ENCODE measurements at regions not wholly inside any gene's neighbourhood (a gene's known extent, or its start where the extent isn't known, plus 50 kb on each side); places are given as distances from the start of the nearest gene placed in this dataset.

DNA sequence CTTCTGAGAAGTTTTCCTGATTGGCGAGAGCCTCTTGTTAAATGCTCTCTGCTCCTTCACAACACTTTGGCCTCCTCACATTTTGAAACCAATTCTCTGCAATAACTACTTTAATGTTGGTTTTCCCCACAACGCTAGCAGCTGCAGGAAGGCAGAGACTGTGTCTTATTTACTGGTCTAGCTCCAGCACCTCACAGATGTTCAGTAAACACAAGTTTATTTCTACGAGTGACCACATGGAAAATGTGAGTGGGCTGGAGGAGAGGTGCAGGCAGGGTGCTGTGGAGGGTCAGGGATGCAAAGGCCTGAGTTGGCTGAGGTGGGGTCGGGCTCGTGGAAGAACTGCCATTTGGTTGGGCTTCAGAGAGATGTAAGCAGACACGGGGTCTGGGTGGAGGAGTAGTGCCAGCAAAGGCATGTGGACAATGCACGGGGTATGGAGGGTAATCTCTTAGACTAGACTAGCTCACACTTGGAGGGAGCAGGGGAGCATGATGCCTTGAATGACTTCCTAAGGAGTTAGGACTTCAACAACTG lies 117.4 kb upstream of the RTL1 start:
- intact Hi-C loops (cut with DNase I): no loop called here

DNA sequence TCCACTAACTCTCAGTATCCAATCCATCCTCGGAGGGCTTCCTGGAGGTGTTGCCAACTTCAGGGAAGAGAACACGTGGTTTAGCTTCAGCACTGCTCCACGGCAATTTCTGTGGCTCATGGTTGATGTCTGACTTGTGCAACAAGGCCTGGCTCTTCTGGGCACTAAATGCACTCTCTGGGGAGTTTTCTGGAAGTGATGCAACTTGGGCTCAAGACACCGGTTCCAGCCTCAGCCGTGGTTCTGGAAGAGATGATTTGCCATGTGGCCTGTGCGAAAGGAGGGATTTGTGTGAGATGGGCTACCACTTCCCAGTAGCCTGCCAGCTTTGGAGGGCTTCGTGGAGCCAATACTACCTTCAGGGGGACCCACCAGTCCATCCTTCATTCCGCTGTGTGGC lies 118.6 kb upstream of the RTL1 start:
- intact Hi-C loops (cut with DNase I): no loop called here
- Histone ChIP-seq H3K9me3 (no peaks in the 10 kb centered on the region), H3K4me3 (no peak overlapping the region), H3K27me3 (no peaks in the 10 kb centered on the region), H3K4me1 (no peaks in the 10 kb centered on the region), H3K36me3 (no peaks in the 10 kb centered on the region), H3K27ac (no peak overlapping the region)
- DNase-seq (peak; percentile 18), ATAC-seq (no peak)
- TF ChIP-seq, protein P1, sequence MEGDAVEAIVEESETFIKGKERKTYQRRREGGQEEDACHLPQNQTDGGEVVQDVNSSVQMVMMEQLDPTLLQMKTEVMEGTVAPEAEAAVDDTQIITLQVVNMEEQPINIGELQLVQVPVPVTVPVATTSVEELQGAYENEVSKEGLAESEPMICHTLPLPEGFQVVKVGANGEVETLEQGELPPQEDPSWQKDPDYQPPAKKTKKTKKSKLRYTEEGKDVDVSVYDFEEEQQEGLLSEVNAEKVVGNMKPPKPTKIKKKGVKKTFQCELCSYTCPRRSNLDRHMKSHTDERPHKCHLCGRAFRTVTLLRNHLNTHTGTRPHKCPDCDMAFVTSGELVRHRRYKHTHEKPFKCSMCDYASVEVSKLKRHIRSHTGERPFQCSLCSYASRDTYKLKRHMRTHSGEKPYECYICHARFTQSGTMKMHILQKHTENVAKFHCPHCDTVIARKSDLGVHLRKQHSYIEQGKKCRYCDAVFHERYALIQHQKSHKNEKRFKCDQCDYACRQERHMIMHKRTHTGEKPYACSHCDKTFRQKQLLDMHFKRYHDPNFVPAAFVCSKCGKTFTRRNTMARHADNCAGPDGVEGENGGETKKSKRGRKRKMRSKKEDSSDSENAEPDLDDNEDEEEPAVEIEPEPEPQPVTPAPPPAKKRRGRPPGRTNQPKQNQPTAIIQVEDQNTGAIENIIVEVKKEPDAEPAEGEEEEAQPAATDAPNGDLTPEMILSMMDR (IDR thresholded peaks at IDR 0.05): no peak

More for the DNA sequence above, 117.4 kb upstream of the RTL1 start:
- H3K27me3 ChIP-seq: no peaks in the 10 kb centered on the region
- TF ChIP-seq, protein P1 (IDR thresholded peaks at IDR 0.05): no peak
- no peaks in the 10 kb centered on the region for H3K4me1 ChIP-seq
- DNase-seq (peak; percentile 18), ATAC-seq (no peak)
- no peak overlapping the region for H3K4me3 ChIP-seq
- no peak overlapping the region for H3K27ac ChIP-seq
- H3K9me3 ChIP-seq: no peaks in the 10 kb centered on the region
- H3K36me3 ChIP-seq: no peaks in the 10 kb centered on the region

DNA sequence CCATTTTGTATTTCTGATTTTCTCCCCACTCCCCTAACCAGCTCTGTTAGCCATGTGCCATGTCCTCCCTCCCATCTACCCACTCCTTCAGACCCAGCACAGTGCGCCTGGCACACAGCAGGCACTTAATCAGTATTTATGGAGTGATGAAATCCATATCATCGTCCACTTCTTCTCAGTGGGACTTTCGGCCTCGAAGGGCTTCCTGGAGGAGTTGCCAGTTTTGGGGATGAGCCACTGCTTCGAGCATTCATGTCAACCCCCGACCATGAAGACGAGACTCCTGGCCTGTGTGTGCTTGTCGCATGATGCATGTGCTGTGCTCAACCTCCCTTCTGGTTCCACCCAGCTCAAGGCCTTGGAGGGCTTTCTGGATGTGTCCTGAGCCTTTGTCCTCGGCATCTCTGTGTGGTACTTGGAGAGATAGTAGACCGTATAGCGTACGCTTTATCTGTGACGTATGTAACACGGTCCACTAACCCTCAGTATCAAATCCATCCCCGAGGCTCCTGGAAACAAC lies 119.5 kb upstream of the RTL1 start:
- H3K27ac ChIP-seq: no peak overlapping the region
- no peaks in the 10 kb centered on the region for H3K27me3 ChIP-seq
- no peaks in the 10 kb centered on the region for H3K9me3 ChIP-seq
- H3K4me1 ChIP-seq: no peaks in the 10 kb centered on the region
- no peaks in the 10 kb centered on the region for H3K36me3 ChIP-seq
- DNase-seq (peak; percentile 21), ATAC-seq (no peak)
- intact Hi-C loops (cut with DNase I): no loop called here
- H3K4me3 ChIP-seq: no peak overlapping the region
- TF ChIP-seq, protein P1 (IDR thresholded peaks at IDR 0.05): no peak

DNA sequence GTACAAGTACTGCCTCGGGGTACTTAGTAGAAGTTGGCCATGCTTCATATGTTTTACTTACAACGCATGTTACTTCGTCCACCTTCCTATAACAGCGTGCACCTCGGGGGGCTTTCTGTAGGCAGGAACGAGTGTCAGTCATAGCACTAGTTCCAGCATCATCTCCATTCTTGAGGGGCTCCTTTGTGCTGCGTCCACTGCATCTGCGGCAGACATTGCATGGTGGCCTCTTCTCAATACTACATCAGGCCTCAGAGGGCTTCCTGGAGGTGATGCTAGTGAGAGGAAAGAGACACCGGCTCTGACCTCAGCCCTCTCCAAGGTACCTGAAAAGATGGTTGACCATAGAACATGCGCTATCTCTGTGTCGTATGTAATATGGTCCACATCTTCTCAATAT lies 121.2 kb upstream of the RTL1 start:
- TF ChIP-seq, protein P1 (IDR thresholded peaks at IDR 0.05): no peak
- Histone ChIP-seq H3K27me3 (no peaks in the 10 kb centered on the region), H3K27ac (no peak overlapping the region), H3K36me3 (no peaks in the 10 kb centered on the region), H3K4me3 (no peak overlapping the region), H3K9me3 (no peaks in the 10 kb centered on the region), H3K4me1 (no peaks in the 10 kb centered on the region)
- DNase-seq (peak; percentile 15), ATAC-seq (no peak)
- intact Hi-C loops (cut with DNase I): no loop called here

DNA sequence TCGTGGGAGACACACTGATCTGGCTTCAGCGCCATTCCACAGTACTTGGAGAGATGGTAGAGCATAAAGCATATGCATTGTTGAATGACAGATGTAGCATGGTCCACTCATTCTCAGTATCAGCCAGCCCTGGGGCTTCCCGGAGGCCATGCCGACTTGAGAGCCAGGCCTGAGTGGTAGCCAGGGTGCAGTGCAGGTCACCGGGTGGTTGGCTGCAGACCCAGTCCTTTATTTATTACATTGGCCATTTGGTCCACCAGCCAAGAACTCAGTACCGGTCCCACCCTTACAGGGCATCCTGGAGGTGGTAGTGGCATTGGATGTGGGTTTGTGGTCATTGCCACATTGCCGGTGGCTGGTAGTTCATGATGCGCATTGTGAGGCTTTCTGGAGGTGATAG lies 121.6 kb upstream of the RTL1 start:
- no peaks in the 10 kb centered on the region for H3K27me3 ChIP-seq
- H3K9me3 ChIP-seq: no peaks in the 10 kb centered on the region
- DNase-seq (peak; percentile 29), ATAC-seq (no peak)
- H3K4me3 ChIP-seq: no peak overlapping the region
- H3K4me1 ChIP-seq: no peaks in the 10 kb centered on the region
- intact Hi-C loops (cut with DNase I): no loop called here
- H3K36me3 ChIP-seq: no peaks in the 10 kb centered on the region
- TF ChIP-seq, protein P1 (IDR thresholded peaks at IDR 0.05): no peak
- no peak overlapping the region for H3K27ac ChIP-seq

DNA sequence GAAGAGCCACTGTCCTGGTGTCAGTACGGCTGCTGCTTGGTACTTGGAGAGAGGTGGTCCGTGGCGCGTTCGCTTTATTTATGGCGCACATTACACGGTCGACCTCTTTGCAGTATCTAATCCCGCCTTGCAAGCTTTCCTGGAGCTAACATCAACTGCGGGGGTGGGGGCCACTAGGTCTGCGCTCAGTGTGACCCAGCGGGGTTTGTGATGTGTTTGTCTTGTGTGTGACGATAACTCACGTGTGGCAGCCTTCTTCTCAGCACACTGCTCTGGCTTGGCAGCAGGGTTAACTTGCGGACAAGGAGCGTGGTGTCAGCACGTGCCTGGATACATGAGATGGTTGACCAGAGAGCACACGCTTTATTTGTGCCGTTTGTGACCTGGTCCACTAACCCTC lies 122.2 kb upstream of the RTL1 start:
- no peaks in the 10 kb centered on the region for H3K4me1 ChIP-seq
- TF ChIP-seq, protein P1 (IDR thresholded peaks at IDR 0.05): no peak
- H3K27me3 ChIP-seq: no peaks in the 10 kb centered on the region
- no peak overlapping the region for H3K4me3 ChIP-seq
- DNase-seq (peak; percentile 28), ATAC-seq (no peak)
- H3K27ac ChIP-seq: no peak overlapping the region
- H3K36me3 ChIP-seq: no peaks in the 10 kb centered on the region
- intact Hi-C loops (cut with DNase I): no loop called here
- no peaks in the 10 kb centered on the region for H3K9me3 ChIP-seq

All from upper lobe of right lung (tissue), 1 donor.